PC-3 (cell line): ENCODE measurements at regions not wholly inside any gene's neighbourhood (a gene's known extent, or its start where the extent isn't known, plus 50 kb on each side); places are given as distances from the start of the nearest gene placed in this dataset.

ENCODE experiments used
- ATAC-seq: fragments of 200-7000 bp; cut with Tn5 transposase; 2 replicates; pipeline ENCODE4 v1.9.1; 2020; ENCODE audit warnings: mild to moderate bottlenecking, moderate library complexity
- BruUV-seq: library from RNA; stranded (reverse); fragments of 400-500 nt; replicated peaks from 2 replicates; lab custom pipeline; 2021; lab: Mats Ljungman, UMichigan
- CTCF ChIA-PET: fragments of 300-600 bp; sonication (Branson Sonifier 250); formaldehyde crosslinking; loops from one replicate; lab custom pipeline; 2022; ENCODE audit warnings: antibody characterized with exemption; lab: Charles Lee
- POLR2A ChIA-PET: fragments of 300-600 bp; sonication (Branson Sonifier 250); formaldehyde crosslinking; loops from one replicate; lab custom pipeline; 2022; ENCODE audit warnings: antibody characterized with exemption; ENCODE audit not compliant: unreplicated experiment; lab: Charles Lee
- DNase-seq: peaks from one replicate; pipeline ENCODE4 v3.0.0-alpha.2; 2015
- H2AFZ ChIP-seq: fragments of 300-600 bp; sonication (generic); 2 replicates; pipeline ENCODE4 v1.6.0; 2016; ENCODE audit warnings: antibody characterized with exemption, low read length
- H3F3A ChIP-seq: fragments of 300-600 bp; sonication (generic); one replicate; pipeline ENCODE4 v1.6.0; 2017; ENCODE audit warnings: antibody characterized with exemption, low read length, control low read depth, mild to moderate bottlenecking; ENCODE audit not compliant: unreplicated experiment
- H3K27ac ChIP-seq: fragments of 300-600 bp; sonication (generic); 2 replicates; pipeline ENCODE4 v1.5.1; 2016; ENCODE audit warnings: mild to moderate bottlenecking, low read length
- H3K27me3 ChIP-seq: fragments of 300-600 bp; sonication (generic); 2 replicates; pipeline ENCODE4 v1.6.1; 2016; ENCODE audit warnings: low read length, mixed read lengths
- H3K36me3 ChIP-seq: fragments of 300-600 bp; sonication (generic); 2 replicates; pipeline ENCODE4 v1.6.1; 2016; ENCODE audit warnings: low read depth, mixed run types, low read length, mixed read lengths
- H3K4me1 ChIP-seq: fragments of 300-600 bp; sonication (generic); 2 replicates; pipeline ENCODE4 v1.5.1; 2016; ENCODE audit warnings: low read length; ENCODE audit not compliant: insufficient read depth
- H3K4me2 ChIP-seq: fragments of 300-600 bp; sonication (generic); 2 replicates; pipeline ENCODE4 v1.6.0; 2016; ENCODE audit warnings: low read length
- H3K4me3 ChIP-seq: fragments of 300-600 bp; sonication (generic); 2 replicates; pipeline ENCODE4 v1.5.1; 2016; ENCODE audit warnings: mild to moderate bottlenecking, low read length, mixed read lengths
- H3K79me2 ChIP-seq: fragments of 300-600 bp; sonication (generic); 2 replicates; pipeline ENCODE4 v1.6.1; 2017; ENCODE audit warnings: low read length, mixed read lengths
- H3K9ac ChIP-seq: fragments of 300-600 bp; sonication (generic); 2 replicates; pipeline ENCODE4 v1.6.0; 2016; ENCODE audit warnings: mild to moderate bottlenecking, low read length
- H3K9me2 ChIP-seq: fragments of 300-600 bp; sonication (generic); replicated peaks from 2 replicates; pipeline ENCODE4 v1.6.1; 2016; ENCODE audit warnings: mixed run types, low read length, mixed read lengths
- H3K9me3 ChIP-seq: fragments of 300-600 bp; sonication (generic); 2 replicates; pipeline ENCODE4 v1.6.1; 2016; ENCODE audit warnings: low read length, mixed read lengths
- H4K20me1 ChIP-seq: fragments of 300-600 bp; sonication (generic); 2 replicates; pipeline ENCODE4 v1.6.1; 2016; ENCODE audit warnings: low read length, mixed read lengths
- EZH2 ChIP-seq: fragments of 300-600 bp; sonication (generic); IDR thresholded peaks from one replicate; pipeline ENCODE4 v1.6.1; 2017; ENCODE audit warnings: antibody characterized with exemption, mild to moderate bottlenecking, low read length; ENCODE audit not compliant: unreplicated experiment
- EZH2phosphoT487 ChIP-seq: fragments of 300-600 bp; sonication (generic); IDR thresholded peaks from 2 replicates; pipeline ENCODE4 v1.6.1; 2018; ENCODE audit warnings: mild to moderate bottlenecking, antibody characterized with exemption, low read length, borderline replicate concordance
- intact Hi-C: fragments of 100-400 bp; cut with micrococcal nuclease; formaldehyde crosslinking; loops from 2 replicates; pipeline ENCODE4 v1.9.0; 2023
- TF ChIP-seq, protein P1 (sequence below): fragments of 300-600 bp; sonication (generic); conservative IDR thresholded peaks from 2 replicates; pipeline ENCODE4 v1.5.1; 2017; ENCODE audit warnings: antibody characterized with exemption, low read depth, mild to moderate bottlenecking, low read length

DNA sequence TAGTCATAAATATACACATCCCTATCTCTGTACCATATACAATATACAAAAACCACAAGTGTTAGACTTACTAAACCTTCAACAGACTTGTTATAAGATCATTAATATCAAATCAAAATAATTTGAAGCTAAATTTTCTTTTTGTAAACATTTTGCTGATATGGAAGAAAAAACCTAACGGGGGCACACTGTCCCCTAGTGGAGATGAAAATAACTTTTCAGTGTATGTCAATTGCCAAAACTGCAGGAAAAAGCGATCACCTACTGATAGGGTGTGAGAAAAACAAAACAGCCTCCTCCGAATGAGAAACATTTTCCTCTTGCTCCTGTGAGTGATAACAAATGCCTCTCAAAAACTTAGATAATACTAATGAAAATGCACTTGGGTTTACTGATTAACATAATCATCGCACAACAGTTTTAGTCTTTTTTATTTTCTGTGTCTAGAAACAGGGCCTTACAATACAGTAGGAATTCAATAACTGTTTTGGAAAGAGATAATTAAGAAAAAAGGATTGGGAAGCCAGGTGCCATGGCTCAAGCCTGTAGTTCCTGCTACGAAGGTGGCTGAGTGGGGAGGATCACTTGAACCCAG, 322.7 kb downstream of the CRPPA start:
- Histone ChIP-seq H3K4me2 (peak overlapping the region; percentile 20; the same call in 1 of the 2 replicates), H3K9me3 (no peaks in the 10 kb centered on the region), H3F3A (no peaks in the 10 kb centered on the region), H3K4me3 (no peak overlapping the region), H2AFZ (peak overlapping the region; percentile 28; the same call in 1 of the 2 replicates), H4K20me1 (no peaks in the 10 kb centered on the region), H3K79me2 (no peaks in the 10 kb centered on the region), H3K9me2 (no peaks in the 10 kb centered on the region), H3K27me3 (no peaks in the 10 kb centered on the region), H3K27ac (no peak overlapping the region), H3K36me3 (no peaks in the 10 kb centered on the region), H3K4me1 (0 out of 2 replicates have a peak, but pooled peaks cover 9% of the 10 kb centered on the region), H3K9ac (no peak overlapping the region)
- ATAC-seq (peak; percentile 57; the same call in 1 of the 2 replicates), DNase-seq (peak; percentile 53)
- no peak for TF ChIP-seq EZH2phosphoT487
- TF ChIP-seq, protein P1, sequence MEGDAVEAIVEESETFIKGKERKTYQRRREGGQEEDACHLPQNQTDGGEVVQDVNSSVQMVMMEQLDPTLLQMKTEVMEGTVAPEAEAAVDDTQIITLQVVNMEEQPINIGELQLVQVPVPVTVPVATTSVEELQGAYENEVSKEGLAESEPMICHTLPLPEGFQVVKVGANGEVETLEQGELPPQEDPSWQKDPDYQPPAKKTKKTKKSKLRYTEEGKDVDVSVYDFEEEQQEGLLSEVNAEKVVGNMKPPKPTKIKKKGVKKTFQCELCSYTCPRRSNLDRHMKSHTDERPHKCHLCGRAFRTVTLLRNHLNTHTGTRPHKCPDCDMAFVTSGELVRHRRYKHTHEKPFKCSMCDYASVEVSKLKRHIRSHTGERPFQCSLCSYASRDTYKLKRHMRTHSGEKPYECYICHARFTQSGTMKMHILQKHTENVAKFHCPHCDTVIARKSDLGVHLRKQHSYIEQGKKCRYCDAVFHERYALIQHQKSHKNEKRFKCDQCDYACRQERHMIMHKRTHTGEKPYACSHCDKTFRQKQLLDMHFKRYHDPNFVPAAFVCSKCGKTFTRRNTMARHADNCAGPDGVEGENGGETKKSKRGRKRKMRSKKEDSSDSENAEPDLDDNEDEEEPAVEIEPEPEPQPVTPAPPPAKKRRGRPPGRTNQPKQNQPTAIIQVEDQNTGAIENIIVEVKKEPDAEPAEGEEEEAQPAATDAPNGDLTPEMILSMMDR = peak; percentile 94
- CTCF ChIA-PET = interaction anchor here (0.6 to 1.5 kb wide), 3 partner anchors 20 to 1381 kb away, joined by 4 to 10 read pairs (median 6); no protein-coding TSS in a partner anchor
- intact Hi-C loops = loop anchor here (1.0 kb wide), 1 partner anchor 20 kb away; no protein-coding TSS in a partner anchor
- BruUV-seq = no TSS peak
- POLR2A ChIA-PET = interaction anchor here (0.6 to 0.7 kb wide), 2 partner anchors 304 to 466 kb away, joined by 3 read pairs; no protein-coding TSS in a partner anchor

DNA sequence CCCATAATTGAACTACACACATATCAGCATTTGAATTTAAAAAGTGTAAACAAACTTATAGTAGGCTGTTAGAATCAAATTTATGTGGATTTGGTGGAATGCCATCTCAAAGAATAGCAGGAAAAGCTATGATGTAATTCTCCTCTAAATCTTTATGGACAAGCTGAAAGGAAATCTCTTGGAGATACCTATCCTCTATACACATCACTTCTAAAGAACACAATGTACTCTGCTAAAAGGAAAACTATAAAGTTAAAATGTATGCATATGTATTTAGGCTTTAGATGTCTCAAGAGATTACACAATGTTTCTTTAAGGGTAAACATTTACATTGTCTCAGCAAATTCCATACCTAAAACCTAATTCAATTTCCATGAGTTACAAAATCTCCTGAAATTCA, 323.3 kb downstream of the CRPPA start:
- DNase-seq (peak; percentile 43), ATAC-seq (peak; percentile 60)
- Histone ChIP-seq H2AFZ (no peak overlapping the region), H3K79me2 (no peaks in the 10 kb centered on the region), H3K27ac (no peak overlapping the region), H3K9me3 (no peaks in the 10 kb centered on the region), H4K20me1 (no peaks in the 10 kb centered on the region), H3K9me2 (no peaks in the 10 kb centered on the region), H3K9ac (no peak overlapping the region), H3K36me3 (no peaks in the 10 kb centered on the region), H3K4me1 (0 out of 2 replicates have a peak, but pooled peaks cover 9% of the 10 kb centered on the region), H3K27me3 (no peaks in the 10 kb centered on the region), H3K4me3 (no peak overlapping the region), H3F3A (no peaks in the 10 kb centered on the region), H3K4me2 (peak overlapping the region; percentile 20; the same call in 1 of the 2 replicates)
- CTCF ChIA-PET = interaction anchor here (0.6 to 1.5 kb wide), 3 partner anchors 20 to 1380 kb away, joined by 4 to 10 read pairs (median 6); no protein-coding TSS in a partner anchor
- BruUV-seq = no TSS peak
- TF ChIP-seq EZH2 (no peak), EZH2phosphoT487 (no peak)
- TF ChIP-seq, protein P1 = no peak
- intact Hi-C loops = loop anchor here (1.0 kb wide), 1 partner anchor 20 kb away; no protein-coding TSS in a partner anchor
- POLR2A ChIA-PET = interaction anchor here (0.6 to 0.7 kb wide), 2 partner anchors 304 to 467 kb away, joined by 3 read pairs; no protein-coding TSS in a partner anchor
